ENCODE measurements at regions not wholly inside any gene's neighbourhood (a gene's known extent, or its start where the extent isn't known, plus 50 kb on each side); places are given as distances from the start of the nearest gene placed in this dataset.
"Not testable (repeated sequence)": the region's sequence is repeated elsewhere in the genome, so short reads cannot be mapped to it uniquely, and the experiment has no call there.

DNA sequence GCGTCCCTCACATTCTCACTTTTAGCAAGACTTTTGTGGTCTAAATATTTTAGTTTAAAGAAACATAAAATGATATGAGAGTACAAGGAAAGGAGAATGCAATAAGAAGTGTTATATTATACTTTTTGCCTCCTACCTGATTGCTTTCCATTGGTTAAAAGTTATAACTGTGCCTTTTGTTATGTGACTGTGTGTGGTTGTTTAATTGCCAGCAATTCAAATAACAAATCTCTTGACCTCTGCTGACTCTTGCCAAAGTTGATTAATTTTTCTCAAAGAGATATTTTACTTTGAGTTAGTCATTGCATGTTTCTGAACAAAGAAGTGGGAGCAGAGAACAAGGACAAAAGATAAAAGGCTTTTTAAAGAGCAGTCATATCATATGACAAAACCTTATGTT, 599.5 kb downstream of the SUCLG1 start:
- DNase-seq = no peak

DNA sequence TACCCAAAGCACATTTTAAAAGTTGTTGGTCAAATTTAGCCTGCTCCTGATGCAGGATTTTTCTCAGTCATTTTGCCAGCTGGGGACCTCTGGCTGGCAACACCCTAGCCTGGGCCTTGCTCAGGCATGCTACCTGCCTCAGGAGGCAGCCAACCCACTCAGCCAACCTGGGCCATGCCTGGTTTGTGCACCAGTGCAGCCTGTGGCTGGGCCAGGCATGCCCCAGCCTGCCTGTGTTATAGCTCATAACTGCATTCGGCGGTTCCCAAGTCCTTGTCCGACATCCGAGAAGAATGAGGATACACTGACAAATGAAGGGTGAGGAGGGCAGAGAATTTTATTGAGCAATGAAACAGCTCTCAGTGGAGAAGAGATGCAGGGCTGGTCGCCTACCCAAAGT, 608.0 kb downstream of the SUCLG1 start:
- DNase-seq = no peak

DNA sequence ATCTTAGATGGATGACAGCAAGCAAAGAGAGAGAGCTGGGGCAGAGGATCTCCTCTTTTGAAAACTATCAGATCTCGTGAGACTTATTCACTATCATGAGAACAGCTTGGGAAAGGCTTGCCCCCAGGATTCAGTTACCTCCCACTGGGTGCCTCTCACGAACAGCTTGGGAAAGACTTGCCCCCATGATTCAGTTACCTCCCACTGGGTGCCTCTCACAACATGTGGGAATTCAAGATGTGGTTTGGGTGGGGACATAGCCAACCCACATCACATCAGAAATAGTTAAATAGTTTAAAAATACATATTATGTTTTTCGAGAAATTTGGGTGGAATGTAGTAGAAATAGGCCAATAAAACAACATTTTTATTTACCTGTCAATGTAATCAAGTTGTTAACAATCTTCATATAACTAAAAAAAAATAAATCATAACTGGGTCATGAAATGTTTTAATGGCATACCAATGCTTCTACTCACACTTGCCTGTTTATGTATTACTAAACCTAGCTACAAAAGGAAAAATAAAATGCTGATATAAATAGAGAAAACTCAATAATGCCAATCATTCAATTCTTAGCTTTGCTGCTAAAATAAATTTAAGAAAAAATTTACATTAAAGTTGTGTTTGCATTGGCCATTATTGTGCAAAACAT, 608.9 kb downstream of the SUCLG1 start:
- no peak for DNase-seq

DNA sequence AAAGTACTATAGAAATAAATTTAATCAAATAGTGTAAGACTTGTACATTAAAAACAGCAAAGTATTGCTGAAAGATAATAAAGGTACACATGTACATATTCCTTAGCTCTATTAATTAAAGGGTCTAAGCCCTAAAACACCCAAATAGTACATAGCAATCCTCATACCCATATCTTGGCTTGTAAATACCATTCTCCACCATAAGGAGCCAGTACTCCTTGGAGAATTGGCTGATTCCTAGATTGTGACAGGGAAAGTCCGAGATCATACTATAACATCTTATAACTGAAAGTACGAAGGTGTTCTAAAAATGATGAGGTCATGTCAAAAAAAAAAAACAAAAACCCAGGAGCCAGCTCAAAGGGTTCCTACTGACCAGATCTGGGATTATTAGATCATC, 614.6 kb downstream of the SUCLG1 start:
- DNase-seq = no peak

DNA sequence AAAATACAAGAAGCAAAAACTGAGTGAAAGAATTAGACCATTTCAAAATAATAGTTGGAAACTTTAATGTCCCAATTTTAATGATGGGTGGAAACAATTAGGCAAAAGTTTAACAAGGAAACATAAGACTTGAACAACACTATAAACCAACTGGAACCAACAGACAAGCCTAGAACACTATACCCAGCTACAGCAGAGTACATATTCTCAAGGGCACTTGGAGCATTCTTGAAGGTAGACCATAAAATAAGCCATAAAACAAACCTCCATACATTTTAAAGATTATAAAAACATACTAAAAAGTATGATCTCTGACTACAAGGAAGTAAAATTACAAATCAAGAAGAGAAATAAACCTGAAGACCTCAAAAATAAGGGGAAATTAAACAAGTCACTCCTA, 616.7 kb downstream of the SUCLG1 start:
- DNase-seq = no peak

DNA sequence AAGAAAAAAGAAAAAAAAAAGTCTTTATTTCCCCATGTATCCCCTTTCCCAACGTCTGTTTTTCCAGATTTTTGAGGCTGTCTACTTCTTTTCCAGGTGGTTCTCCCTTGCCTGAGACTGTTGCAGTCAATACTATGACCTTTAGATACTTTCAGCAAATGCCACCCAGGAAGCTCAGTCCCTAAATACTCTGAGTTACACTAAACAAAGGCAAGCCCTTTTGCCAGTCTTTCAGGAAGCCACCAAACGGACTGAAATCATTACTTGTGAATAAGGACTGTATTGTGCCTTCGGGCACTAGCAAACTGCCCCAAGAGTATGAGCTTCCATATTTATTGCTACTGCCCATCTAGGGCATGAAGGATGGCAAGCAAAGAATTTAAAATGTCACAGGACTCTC, 621.3 kb downstream of the SUCLG1 start:
- no peak for DNase-seq

DNA sequence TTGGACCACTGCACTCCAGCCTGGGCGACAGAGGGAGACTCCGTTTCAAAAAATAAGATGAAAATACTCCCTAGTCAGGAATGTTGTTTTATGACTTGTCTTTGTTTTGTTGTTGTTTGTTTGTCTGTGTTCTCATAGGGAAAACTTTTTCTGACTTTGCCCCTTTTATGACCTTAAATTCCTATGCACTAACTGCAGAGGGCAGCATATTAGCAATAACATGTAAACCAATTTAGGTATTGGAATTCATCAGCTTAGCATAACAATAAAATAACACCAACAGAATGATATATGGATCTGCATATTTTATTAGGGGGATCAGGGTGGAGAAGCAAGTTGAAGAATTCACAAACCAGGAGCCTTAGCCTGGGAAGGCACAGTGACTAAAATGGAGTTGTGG, 631.5 kb downstream of the SUCLG1 start:
- DNase-seq = no peak

DNA sequence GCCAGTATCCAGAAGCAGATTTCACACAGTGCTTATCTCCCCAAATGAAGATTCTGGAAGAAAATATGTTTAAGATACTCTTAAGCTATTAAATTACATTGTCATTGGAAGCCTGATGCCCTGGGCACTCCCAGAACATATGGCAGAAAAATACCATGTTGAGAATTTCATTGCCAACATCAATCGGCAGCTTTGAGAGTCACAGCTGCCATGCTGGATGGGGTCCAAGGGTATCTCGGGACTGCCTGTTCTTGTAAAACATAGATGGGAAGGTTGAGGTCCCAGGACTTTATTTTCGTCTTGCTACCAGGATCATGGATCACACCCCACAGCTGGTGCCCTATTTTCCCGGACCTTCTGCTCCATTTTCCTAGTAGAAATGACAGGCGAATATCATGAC, 632.5 kb downstream of the SUCLG1 start:
- DNase-seq = no peak

GRCh38 chr2:83823229-83823628, 635.9 kb downstream of the SUCLG1 start:
- no peak for DNase-seq

- DNase-seq = no peak
Measured at GRCh38 chr2:83817511-83817910, 641.6 kb downstream of the SUCLG1 start.

GRCh38 chr2:83808878-83809277, 650.2 kb downstream of the SUCLG1 start:
- DNase-seq = no peak

DNA sequence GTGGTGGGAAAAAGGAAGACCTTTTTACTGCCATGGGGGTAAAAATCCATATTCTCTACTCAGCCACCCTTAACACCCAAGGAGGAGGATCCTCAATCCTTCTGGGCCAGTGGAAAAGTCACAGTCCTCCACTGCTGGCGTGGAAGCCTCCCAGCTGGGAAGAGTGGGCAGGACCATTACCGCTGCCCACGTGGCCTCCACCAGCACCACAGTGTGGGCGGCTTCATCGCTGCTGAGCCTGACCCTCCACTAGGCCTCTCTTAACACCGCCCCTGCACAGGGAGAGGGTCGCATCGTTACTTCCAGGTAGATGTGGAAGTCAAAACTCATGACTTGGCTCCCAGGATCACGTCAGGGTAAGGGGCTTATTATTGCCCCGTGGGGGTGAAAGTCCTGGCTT, 656.5 kb downstream of the SUCLG1 start:
- DNase-seq = no peak

- DNase-seq = no peak
Measured at GRCh38 chr2:83795777-83796176, 663.3 kb downstream of the SUCLG1 start.

DNA sequence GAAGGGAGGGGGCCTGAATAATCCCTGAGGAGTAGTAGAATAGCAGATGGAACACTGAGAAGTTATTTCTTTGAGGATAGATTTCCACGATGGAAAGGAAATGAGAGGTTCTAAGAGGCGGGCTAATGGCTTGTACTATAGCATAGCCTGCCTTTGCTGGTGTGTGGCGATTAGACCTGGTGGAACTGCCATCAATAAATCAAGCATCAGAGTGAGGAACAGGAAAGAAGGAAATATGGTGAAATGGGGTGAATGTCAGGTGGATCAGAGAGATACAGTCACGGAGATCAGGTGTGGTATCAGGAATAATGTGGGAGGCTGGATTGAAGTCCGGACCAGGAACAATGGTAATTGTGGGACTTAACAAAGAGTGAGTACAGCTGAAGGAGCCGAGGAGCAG, 668.6 kb downstream of the SUCLG1 start:
- not testable (repeated sequence) for DNase-seq

DNA sequence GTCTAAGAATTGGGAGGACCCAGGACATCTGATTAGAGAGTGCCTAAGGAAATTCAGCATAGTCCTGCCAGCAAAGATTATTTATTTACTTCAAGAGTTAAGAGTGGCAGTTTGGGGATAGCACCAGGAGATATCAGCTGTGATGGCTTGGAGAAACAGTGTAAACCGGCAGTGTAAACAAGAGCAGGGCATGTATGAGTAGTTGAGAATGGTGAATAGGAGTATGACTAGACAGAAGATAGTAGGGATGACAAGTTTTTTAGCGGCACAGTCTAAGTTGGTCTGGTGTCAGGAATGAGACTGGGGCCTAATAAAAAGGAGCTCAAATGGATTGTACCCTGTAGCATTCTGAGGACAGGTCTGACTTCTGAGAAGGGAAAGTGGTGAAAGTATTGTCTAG, 669.4 kb downstream of the SUCLG1 start:
- DNase-seq = not testable (repeated sequence)

GRCh38 chr2:83788938-83789566, 670.0 kb downstream of the SUCLG1 start:
- not testable (repeated sequence) for DNase-seq

GRCh38 chr2:83787189-83787588, 671.9 kb downstream of the SUCLG1 start:
- DNase-seq = no peak

GRCh38 chr2:83786140-83786539, 672.9 kb downstream of the SUCLG1 start:
- no peak for DNase-seq

DNA sequence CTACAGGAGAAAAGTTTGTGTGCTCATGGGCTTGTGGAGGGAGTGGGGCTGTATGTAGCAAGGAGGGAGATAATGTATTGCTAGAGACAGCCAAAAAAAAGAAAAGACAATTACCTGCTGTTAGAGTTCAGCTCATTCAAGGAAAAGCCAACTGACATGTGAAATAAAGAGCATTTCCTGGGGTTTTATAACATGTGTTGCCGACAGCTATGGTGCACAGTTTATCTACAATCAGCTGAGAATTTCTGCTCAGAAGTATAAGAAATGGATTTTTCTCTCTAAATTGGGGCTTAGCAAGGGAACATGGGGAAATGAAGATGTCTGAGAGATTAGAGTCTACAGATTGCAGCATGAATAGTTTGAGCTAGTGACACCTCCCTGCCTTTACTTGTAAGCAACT, 674.1 kb downstream of the SUCLG1 start:
- DNase-seq = no peak

GRCh38 chr2:83784315-83784714, 674.8 kb downstream of the SUCLG1 start:
- no peak for DNase-seq

DNA sequence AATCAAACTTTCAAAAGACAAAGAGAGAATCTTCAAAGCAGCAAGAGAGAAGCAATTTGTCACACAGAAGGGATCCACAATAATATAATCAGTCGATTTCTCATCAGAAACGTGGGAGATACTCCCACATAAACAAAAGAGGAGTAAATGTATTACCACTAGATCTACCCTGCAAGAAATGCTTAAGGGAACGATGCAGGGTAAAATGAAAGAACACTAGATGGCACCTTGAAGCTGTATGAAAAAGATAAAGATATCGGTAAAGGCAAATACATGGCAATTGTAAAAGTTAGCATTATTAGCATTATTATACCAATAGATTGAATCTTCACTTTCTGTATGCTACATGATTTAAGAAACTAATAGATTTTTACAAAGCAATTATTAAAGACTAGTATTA, 677.0 kb downstream of the SUCLG1 start:
- DNase-seq = no peak

DNA sequence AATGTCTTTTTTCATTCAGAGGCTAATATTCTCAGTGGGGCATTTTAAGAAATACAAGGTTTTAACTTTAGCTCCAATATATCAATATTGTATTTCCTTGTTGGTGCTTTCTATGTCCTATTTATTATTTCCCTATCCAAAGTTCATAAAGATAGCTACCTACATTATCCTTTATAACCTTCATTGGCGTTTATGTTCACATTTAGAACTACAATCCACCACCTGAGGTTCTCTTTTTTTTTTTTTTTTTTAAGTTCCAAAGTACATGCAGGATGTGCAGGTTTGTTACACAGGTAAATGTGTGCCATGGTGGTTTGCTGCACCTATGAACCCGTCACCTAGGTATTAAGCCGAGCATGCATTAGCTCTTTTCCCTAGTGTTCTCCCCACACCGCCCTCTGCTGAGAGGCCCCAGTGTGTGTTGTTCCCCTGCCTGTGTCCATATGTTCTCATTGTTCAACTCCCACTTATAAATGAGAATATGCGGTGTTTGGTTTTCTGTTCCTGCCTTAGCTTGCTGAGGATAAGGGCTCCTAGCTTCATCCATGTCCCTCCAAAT, 694.6 kb downstream of the SUCLG1 start:
- DNase-seq = no peak

DNA sequence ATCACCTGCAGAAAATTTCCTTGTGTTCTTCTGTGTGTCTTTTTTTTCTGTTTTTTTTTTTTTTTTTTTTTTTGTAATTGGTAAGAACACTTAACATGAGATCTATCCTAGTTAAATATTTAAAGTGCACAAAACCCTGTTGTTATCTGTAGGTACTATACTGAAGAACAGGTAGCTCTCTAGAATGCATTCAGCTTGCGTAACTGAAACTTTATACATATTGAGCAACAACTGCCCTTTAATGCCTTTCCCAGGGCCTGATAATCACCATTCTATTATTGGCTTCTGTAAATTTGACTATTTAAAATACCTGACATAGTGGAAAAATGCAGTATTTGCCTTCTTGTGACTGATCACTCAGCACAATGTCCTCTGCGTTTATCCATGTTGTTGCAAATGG, 701.8 kb downstream of the SUCLG1 start:
- DNase-seq = no peak

DNA sequence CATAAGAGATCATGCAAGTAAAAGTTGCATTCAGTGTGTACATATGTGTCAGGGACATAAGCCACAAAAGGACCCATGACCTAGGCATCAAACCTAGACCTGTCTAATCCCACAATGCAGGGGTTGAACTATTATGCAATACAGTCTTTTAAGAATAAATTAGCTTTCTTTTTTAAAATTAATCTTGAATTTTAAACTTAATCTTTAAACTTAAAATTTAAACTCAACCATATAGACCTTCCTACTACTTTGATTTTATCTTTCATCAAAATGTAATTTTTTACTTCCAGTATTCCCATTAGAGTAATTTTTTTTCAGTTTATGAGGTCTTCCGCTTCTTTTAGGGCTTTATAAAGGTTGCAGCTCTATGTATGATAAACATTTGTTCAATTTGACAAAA, 702.9 kb downstream of the SUCLG1 start:
- DNase-seq = no peak

- DNase-seq = no peak
Measured at GRCh38 chr2:83747141-83747540, 711.9 kb downstream of the SUCLG1 start.
